ENCODE measurements at regions not wholly inside any gene's neighbourhood (a gene's known extent, or its start where the extent isn't known, plus 50 kb on each side); places are given as distances from the start of the nearest gene placed in this dataset.

DNA sequence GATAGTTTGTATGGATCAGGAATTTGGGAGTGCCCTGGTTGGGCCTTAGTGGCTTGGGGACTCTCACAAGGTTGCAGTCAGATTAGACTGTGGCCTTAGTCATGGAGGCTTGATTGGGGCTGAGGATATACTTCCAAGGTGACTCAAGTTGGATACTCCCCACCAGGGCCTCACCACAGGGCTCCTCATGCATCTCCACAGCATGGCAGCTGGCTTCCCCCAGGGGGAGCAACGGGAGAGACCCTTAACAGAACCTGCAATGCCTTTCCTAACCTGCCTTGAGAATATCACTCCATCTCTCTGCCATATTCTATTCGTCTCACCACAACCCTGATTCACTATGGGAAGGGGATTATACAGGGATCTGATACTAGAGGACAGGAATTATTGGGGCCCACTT, 161.9 kb downstream of the RELL1 start:
- H3K36me3 ChIP-seq (ENCODE audit: control insufficient read depth in 4 of 4, insufficient read depth in 3 of 4, low read depth in 1 of 4, low read length in 3 of 4) = peaks cover 0 to 3% (median 1%) of the 10 kb centered on the region in 4 donors
- H3K4me1 ChIP-seq (ENCODE audit: control insufficient read depth in 4 of 4, insufficient read depth in 4 of 4, low read length in 3 of 4) = peaks cover 0 to 18% (median 11%) of the 10 kb centered on the region in 4 donors
- no peak overlapping the region for H3K27ac ChIP-seq (ENCODE audit: low read depth in 1 of 2, low read length in 2 of 2)
- no peak for DNase-seq (ENCODE audit: low spot score)
- no peak for TF ChIP-seq FOXA2 (IDR thresholded peaks at IDR 0.05)
- TF ChIP-seq, protein P1, sequence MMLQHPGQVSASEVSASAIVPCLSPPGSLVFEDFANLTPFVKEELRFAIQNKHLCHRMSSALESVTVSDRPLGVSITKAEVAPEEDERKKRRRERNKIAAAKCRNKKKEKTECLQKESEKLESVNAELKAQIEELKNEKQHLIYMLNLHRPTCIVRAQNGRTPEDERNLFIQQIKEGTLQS (IDR thresholded peaks at IDR 0.05) = no peak
- TF ChIP-seq, protein P2, sequence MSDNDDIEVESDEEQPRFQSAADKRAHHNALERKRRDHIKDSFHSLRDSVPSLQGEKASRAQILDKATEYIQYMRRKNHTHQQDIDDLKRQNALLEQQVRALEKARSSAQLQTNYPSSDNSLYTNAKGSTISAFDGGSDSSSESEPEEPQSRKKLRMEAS (IDR thresholded peaks at IDR 0.05) = no peak
- no peak for TF ChIP-seq RAD21 (IDR thresholded peaks at IDR 0.05)
- TF ChIP-seq JUND (IDR thresholded peaks at IDR 0.05) = no peak
- TF ChIP-seq, protein P3, sequence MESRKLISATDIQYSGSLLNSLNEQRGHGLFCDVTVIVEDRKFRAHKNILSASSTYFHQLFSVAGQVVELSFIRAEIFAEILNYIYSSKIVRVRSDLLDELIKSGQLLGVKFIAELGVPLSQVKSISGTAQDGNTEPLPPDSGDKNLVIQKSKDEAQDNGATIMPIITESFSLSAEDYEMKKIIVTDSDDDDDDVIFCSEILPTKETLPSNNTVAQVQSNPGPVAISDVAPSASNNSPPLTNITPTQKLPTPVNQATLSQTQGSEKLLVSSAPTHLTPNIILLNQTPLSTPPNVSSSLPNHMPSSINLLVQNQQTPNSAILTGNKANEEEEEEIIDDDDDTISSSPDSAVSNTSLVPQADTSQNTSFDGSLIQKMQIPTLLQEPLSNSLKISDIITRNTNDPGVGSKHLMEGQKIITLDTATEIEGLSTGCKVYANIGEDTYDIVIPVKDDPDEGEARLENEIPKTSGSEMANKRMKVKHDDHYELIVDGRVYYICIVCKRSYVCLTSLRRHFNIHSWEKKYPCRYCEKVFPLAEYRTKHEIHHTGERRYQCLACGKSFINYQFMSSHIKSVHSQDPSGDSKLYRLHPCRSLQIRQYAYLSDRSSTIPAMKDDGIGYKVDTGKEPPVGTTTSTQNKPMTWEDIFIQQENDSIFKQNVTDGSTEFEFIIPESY (IDR thresholded peaks at IDR 0.05) = no peak
- TF ChIP-seq TAF1 (conservative IDR thresholded peaks at IDR 0.05) = no peak
- TF ChIP-seq RXRA (IDR thresholded peaks at IDR 0.05) = no peak
- TF ChIP-seq, protein P4, sequence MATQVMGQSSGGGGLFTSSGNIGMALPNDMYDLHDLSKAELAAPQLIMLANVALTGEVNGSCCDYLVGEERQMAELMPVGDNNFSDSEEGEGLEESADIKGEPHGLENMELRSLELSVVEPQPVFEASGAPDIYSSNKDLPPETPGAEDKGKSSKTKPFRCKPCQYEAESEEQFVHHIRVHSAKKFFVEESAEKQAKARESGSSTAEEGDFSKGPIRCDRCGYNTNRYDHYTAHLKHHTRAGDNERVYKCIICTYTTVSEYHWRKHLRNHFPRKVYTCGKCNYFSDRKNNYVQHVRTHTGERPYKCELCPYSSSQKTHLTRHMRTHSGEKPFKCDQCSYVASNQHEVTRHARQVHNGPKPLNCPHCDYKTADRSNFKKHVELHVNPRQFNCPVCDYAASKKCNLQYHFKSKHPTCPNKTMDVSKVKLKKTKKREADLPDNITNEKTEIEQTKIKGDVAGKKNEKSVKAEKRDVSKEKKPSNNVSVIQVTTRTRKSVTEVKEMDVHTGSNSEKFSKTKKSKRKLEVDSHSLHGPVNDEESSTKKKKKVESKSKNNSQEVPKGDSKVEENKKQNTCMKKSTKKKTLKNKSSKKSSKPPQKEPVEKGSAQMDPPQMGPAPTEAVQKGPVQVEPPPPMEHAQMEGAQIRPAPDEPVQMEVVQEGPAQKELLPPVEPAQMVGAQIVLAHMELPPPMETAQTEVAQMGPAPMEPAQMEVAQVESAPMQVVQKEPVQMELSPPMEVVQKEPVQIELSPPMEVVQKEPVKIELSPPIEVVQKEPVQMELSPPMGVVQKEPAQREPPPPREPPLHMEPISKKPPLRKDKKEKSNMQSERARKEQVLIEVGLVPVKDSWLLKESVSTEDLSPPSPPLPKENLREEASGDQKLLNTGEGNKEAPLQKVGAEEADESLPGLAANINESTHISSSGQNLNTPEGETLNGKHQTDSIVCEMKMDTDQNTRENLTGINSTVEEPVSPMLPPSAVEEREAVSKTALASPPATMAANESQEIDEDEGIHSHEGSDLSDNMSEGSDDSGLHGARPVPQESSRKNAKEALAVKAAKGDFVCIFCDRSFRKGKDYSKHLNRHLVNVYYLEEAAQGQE (IDR thresholded peaks at IDR 0.05) = no peak
- TF ChIP-seq HNF4A (conservative IDR thresholded peaks at IDR 0.05) = no peak
- 86% methylated on average over 2 of the region's 2 CpGs for WGBS
- no peaks in the 10 kb centered on the region for H3K9me3 ChIP-seq (ENCODE audit: control insufficient read depth in 4 of 4, low read length in 3 of 4)
- H3K27me3 ChIP-seq (ENCODE audit: control insufficient read depth in 4 of 4, insufficient read depth in 4 of 4, low read length in 3 of 4) = no peaks in the 10 kb centered on the region
- H3K4me3 ChIP-seq (ENCODE audit: low read depth in 1 of 3, low read length in 3 of 3) = no peak overlapping the region
- no peak overlapping the region for H3K9ac ChIP-seq (ENCODE audit: low read depth in 1 of 2, low read length in 2 of 2)

DNA sequence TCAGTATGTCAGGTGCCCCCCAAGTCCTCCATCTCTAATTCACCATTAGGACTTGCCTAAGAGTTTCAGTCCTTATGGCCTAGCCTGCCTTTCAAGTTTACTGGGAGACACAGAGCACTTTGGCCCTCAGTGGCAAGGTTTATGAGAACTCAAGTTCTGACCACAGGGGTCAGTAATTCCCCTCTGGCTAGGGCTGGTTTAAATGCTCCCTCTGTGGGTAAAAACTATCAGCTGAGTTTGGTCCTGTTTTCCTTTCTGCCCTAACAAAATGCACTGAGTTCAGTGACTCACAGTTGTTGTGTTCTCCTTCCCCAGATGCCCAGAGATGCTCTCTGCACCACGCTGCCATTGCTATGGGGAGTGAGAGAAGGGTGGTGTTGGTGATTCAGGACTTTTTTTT, 163.2 kb downstream of the RELL1 start:
- 92% methylated on average over 1 of the region's 1 CpG for whole genome bisulfite sequencing
- Histone ChIP-seq H3K4me1 (ENCODE audit: control insufficient read depth in 4 of 4, insufficient read depth in 4 of 4, low read length in 3 of 4) (peaks cover 0 to 9% (median 4%) of the 10 kb centered on the region in 4 donors), H3K27me3 (ENCODE audit: control insufficient read depth in 4 of 4, insufficient read depth in 4 of 4, low read length in 3 of 4) (no peaks in the 10 kb centered on the region), H3K4me3 (ENCODE audit: low read depth in 1 of 3, low read length in 3 of 3) (no peak overlapping the region), H3K9me3 (ENCODE audit: control insufficient read depth in 4 of 4, low read length in 3 of 4) (no peaks in the 10 kb centered on the region), H3K9ac (ENCODE audit: low read depth in 1 of 2, low read length in 2 of 2) (no peak overlapping the region), H3K27ac (ENCODE audit: low read depth in 1 of 2, low read length in 2 of 2) (no peak overlapping the region), H3K36me3 (ENCODE audit: control insufficient read depth in 4 of 4, insufficient read depth in 3 of 4, low read depth in 1 of 4, low read length in 3 of 4) (peaks cover 0 to 3% (median 1%) of the 10 kb centered on the region in 4 donors)
- DNase-seq (ENCODE audit: low spot score) = no peak
- TF ChIP-seq, protein P3 (IDR thresholded peaks at IDR 0.05) = no peak
- TF ChIP-seq YY1 (IDR thresholded peaks at IDR 0.05) (no peak), RXRA (IDR thresholded peaks at IDR 0.05) (no peak), HNF4G (IDR thresholded peaks at IDR 0.05) (no peak), TAF1 (conservative IDR thresholded peaks at IDR 0.05) (no peak), GABPA (IDR thresholded peaks at IDR 0.05 in 1 of 2, conservative IDR thresholded peaks at IDR 0.05 in 1 of 2) (no peak), HNF4A (conservative IDR thresholded peaks at IDR 0.05) (no peak), FOXA1 (IDR thresholded peaks at IDR 0.05) (no peak), EGR1 (IDR thresholded peaks at IDR 0.05; ENCODE audit: low read depth in 2 of 2) (no peak), JUND (IDR thresholded peaks at IDR 0.05) (no peak), SP1 (IDR thresholded peaks at IDR 0.05) (no peak), RAD21 (IDR thresholded peaks at IDR 0.05) (no peak), FOXA2 (IDR thresholded peaks at IDR 0.05) (no peak)
- TF ChIP-seq, protein P4 (IDR thresholded peaks at IDR 0.05) = no peak
- TF ChIP-seq, protein P1 (IDR thresholded peaks at IDR 0.05) = no peak
- TF ChIP-seq, protein P5, sequence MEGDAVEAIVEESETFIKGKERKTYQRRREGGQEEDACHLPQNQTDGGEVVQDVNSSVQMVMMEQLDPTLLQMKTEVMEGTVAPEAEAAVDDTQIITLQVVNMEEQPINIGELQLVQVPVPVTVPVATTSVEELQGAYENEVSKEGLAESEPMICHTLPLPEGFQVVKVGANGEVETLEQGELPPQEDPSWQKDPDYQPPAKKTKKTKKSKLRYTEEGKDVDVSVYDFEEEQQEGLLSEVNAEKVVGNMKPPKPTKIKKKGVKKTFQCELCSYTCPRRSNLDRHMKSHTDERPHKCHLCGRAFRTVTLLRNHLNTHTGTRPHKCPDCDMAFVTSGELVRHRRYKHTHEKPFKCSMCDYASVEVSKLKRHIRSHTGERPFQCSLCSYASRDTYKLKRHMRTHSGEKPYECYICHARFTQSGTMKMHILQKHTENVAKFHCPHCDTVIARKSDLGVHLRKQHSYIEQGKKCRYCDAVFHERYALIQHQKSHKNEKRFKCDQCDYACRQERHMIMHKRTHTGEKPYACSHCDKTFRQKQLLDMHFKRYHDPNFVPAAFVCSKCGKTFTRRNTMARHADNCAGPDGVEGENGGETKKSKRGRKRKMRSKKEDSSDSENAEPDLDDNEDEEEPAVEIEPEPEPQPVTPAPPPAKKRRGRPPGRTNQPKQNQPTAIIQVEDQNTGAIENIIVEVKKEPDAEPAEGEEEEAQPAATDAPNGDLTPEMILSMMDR (IDR thresholded peaks at IDR 0.05; ENCODE audit: low read depth, low read length, missing input control) = no peak
- TF ChIP-seq, protein P2 (IDR thresholded peaks at IDR 0.05) = no peak
